ENCODE measurements at regions not wholly inside any gene's neighbourhood (a gene's known extent, or its start where the extent isn't known, plus 50 kb on each side); places are given as distances from the start of the nearest gene placed in this dataset.

DNA sequence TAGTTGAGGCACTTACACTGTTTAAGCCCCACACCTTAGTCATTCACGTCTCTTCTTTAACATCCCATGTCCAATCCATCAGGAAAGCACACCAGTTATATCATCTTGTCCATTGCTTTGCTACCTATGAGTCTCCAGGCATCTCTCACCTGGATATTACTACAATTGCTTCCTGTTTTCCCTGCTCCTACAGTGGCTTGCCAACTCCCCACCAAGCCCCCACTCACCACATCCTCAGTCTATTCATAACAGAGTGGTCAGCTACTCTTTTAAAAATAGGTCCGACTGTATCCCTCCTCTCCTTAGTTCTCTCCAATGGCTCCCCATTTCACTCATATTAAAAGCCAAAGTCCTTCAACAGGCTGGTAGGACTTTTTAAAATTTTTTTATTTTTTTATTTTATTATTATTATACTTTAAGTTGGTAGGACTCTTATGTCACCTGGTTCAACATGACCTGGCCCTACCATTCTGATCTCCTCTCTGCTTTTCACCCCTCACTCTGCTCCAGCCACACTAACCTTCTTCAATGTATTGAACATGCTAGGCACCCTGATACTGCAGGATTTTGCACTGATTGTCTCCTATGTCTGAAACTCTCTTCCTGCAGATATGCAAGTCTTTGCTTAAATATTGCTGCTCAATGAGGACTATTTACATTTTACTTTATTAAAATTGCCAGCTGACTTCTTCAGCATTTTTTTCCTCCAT is 253.2 kb downstream of the CYRIA start:
- ATAC-seq (replicated peaks in 6 of 8): no peak
- 17 to 100% (median 74%) methylated on average over 1 to 2 of the region's 2 CpGs; no CpG with 5 or more reads in 2 of the 10 experiments for WGBS, 10 experiments

DNA sequence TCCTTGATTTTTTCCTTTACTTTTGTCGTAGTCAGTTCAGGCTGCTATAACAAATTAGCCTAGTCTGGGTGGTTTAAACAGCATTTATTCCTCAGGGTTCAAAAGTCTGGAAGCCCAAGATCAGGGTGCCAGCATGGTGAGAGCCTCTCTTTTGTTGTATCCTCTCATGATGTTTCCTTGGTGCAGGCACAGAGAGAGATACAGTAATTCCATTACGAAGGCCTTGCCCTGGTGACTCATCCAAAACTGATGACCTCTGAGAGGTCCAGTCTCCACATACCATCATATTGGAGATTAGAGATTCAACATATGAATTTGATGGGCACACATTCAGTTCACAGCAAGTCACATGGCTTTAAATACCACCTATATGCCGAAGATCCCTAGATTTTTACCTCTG is 253.8 kb downstream of the CYRIA start:
- Histone ChIP-seq H3K4me1 (replicated peaks in 1 of 2) (peaks cover 8 to 16% of the 10 kb centered on the region in 2 donors), H3K4me3 (no peak overlapping the region), H3K27ac (no peak overlapping the region)
- ATAC-seq (replicated peaks in 6 of 8): no peak
- in situ Hi-C loops (cut with MboI; ENCODE audit: low pct_unique_long_range_greater_than_20kb in 2 of 9, low sequenced_read_pairs in 9 of 9, unreplicated experiment in 9 of 9): no loop called here
- WGBS, 10 experiments: 0 to 100% (median 93%) methylated on average over 1 to 3 of the region's 3 CpGs; no CpG with 5 or more reads in 3 of the 10 experiments

More for the DNA sequence above, 253.2 kb downstream of the CYRIA start:
- in situ Hi-C loops (cut with MboI; ENCODE audit: low pct_unique_long_range_greater_than_20kb in 2 of 9, low sequenced_read_pairs in 9 of 9, unreplicated experiment in 9 of 9): no loop called here
- no peak overlapping the region for H3K4me3 ChIP-seq
- no peak overlapping the region for H3K27ac ChIP-seq
- peaks cover 3 to 12% of the 10 kb centered on the region in 2 donors for H3K4me1 ChIP-seq (replicated peaks in 1 of 2)

DNA sequence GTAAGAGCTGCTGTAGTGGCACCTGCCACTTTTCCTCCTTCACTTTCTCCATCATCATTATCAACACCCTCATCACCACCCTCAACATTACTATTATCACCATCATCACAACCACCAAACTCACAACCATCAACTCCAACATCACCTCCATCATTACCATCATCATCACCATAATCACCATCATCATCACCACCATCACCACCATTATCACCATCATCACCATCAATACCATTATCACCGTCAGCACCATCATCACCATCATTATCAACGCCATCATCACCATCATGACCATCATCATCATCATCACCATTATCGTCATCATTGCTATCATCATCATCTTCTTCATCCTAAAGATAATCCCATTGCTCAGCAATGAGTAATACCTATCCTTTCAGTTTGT is 255.8 kb downstream of the CYRIA start:
- ATAC-seq (replicated peaks in 6 of 8): no peak
- Histone ChIP-seq H3K4me3 (no peak overlapping the region), H3K4me1 (replicated peaks in 1 of 2) (peaks cover 20 to 27% of the 10 kb centered on the region in 2 donors), H3K27ac (no peak overlapping the region)
- WGBS, 10 experiments: 0 to 100% (median 88%) methylated on average over 1 to 3 of the region's 3 CpGs
- in situ Hi-C loops (cut with MboI; ENCODE audit: low pct_unique_long_range_greater_than_20kb in 2 of 9, low sequenced_read_pairs in 9 of 9, unreplicated experiment in 9 of 9): no loop called here

DNA sequence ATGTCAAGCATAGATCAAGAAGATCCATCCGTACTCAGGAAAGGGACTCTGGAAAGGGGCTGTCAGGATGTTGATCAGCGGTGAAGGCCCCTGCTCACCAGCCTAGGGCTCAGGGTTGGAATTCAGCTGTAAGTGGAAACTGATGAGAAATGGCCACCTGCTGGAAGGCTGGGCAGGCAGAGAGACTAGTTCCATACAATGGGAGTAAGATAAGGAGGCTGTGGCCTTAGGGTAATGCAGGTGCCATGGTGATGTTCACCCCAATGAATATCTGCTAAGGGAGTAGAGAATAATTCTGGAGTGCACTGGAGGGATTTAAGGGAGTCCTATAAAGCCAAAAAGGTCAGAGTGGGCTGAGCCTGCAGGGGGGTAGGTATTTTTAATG is 256.6 kb downstream of the CYRIA start:
- no peak overlapping the region for H3K4me3 ChIP-seq
- WGBS, 10 experiments: 93 to 94% methylated on average over 2 of the region's 2 CpGs; no CpG with 5 or more reads in 8 of the 10 experiments
- ATAC-seq (replicated peaks in 6 of 8): no peak
- H3K27ac ChIP-seq: no peak overlapping the region
- H3K4me1 ChIP-seq (replicated peaks in 1 of 2): peaks cover 20 to 27% of the 10 kb centered on the region in 2 donors
- in situ Hi-C loops (cut with MboI; ENCODE audit: low pct_unique_long_range_greater_than_20kb in 2 of 9, low sequenced_read_pairs in 9 of 9, unreplicated experiment in 9 of 9): no loop called here

DNA sequence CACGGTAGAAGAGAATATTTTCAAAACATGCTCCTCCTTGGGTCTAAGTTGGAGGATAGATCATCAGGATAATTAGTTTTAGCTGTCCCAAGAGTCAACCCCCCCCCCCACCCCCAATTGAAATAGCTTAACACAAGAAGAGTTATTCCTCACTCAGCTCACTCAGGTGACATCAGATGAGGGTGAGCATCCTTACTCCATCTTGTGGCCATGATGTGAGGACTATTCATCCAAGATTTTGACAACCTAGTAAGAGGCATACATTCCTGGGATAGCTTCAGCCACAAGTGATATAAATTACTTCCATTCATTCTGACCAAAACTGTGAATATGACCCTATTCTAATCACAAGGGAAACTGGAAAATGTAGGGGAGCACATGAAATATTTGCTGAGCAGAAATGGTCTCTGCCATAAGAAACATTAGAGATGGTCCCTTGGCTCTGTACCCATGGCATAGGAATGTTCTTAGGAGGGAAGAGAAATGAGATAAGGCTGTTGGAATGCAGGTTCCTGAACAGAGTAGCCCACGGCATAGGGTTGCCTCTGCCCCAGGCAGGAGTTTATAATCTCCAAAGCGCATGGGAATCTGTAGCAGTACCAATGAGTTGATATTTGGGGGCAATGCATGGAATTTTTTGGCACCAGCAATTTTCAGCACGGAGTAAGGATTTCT is 257.2 kb downstream of the CYRIA start:
- H3K4me3 ChIP-seq: no peak overlapping the region
- WGBS, 10 experiments: 0 to 94% (median 67%) methylated on average over 1 to 4 of the region's 4 CpGs; no CpG with 5 or more reads in 1 of the 10 experiments
- H3K27ac ChIP-seq: no peak overlapping the region
- ATAC-seq (replicated peaks in 6 of 8): no peak
- in situ Hi-C loops (cut with MboI; ENCODE audit: low pct_unique_long_range_greater_than_20kb in 2 of 9, low sequenced_read_pairs in 9 of 9, unreplicated experiment in 9 of 9): no loop called here
- H3K4me1 ChIP-seq (replicated peaks in 1 of 2): peaks cover 20 to 26% of the 10 kb centered on the region in 2 donors

DNA sequence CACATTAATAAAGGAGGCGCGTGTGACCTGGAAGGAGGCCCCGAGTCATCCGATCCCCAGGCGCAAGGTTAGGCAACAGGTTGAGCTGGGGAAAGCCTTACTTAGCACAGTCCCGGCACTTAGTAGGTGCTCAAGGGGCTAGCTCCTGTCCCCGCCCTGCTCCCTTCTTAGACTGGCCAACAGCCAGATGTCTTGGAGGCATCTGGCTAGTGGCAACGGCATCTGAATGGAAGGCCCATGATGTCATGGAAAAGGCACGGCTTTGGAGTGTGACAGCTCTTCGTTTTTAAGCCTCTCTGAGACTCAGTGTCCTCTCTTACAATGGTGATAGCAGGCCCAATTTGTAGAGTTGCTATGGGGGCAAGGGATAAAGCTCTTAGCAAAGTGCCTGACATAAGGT is 258.3 kb downstream of the CYRIA start:
- in situ Hi-C loops (cut with MboI; ENCODE audit: low pct_unique_long_range_greater_than_20kb in 2 of 9, low sequenced_read_pairs in 9 of 9, unreplicated experiment in 9 of 9): no loop called here
- no peak overlapping the region for H3K27ac ChIP-seq
- 23 to 100% (median 32%) methylated on average over 1 to 10 of the region's 10 CpGs; no CpG with 5 or more reads in 6 of the 10 experiments for WGBS, 10 experiments
- peaks cover 18 to 25% of the 10 kb centered on the region in 2 donors for H3K4me1 ChIP-seq (replicated peaks in 1 of 2)
- H3K4me3 ChIP-seq: no peak overlapping the region
- peak in 5 of 8 experiments; percentile 24 to 71 (median 67) for ATAC-seq (replicated peaks in 6 of 8)

DNA sequence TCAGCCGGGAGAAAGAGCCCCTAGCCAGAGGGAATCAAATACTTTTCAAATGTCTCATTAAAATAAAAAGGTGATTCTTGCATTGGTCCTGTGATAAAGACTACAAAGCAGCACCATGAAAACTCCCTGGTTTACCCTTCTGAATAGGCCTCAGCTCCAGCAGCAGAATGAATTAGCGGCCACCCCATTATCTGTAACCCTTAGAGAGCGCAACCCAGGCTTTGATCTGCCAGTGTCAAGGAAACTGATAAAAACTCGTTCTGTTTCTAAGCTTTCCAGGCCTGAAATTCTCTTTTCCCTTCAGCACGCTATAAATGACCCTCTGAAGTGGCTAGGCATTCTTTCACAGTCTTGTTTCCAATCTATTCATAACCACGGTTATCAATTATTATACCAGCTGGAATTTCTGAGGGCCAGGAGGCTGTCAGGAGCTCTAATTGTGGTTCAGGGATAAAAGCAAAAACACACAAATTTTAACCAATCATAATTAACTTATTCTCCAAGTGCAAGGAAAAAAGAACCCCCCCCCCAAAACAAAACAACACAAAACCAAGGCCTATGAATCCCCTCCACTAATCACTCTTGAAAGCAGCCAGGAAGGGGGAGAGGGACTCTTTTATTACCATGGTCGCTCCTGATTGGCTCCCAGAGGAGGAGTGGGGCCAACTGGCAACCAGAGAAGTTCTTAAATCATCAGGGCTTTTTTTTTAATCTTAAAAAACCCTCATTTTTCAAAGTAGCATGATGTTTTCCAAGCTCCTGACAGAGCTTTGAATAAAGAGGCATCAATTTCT is 258.9 kb downstream of the CYRIA start:
- Histone ChIP-seq H3K4me1 (replicated peaks in 1 of 2) (peaks cover 18 to 25% of the 10 kb centered on the region in 2 donors), H3K27ac (no peak overlapping the region), H3K4me3 (no peak overlapping the region)
- WGBS, 10 experiments: 0 to 24% (median 8%) methylated on average over 1 to 7 of the region's 7 CpGs
- in situ Hi-C loops (cut with MboI; ENCODE audit: low pct_unique_long_range_greater_than_20kb in 2 of 9, low sequenced_read_pairs in 9 of 9, unreplicated experiment in 9 of 9): no loop called here
- peak in 5 of 8 experiments; percentile 60 to 79 (median 69) for ATAC-seq (replicated peaks in 6 of 8)

DNA sequence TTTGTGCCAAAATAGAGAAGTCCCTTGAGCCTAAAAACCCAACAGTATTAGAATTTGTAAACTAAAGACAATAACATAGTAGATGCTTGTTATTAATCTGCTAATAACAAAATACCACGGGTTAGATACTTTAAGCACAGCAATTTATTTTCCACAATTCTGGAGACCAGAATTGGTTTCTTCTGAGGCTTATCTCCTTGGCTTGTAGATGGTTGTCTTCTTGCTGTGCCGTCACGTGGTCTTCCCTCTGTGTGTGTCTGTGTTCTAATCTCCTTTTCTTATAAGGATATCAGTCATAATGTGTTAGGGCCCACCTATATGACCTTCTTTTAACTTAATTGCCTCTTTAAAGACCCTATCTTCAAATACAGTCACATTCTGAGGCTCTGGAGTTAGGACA is 260.1 kb downstream of the CYRIA start:
- in situ Hi-C loops (cut with MboI; ENCODE audit: low pct_unique_long_range_greater_than_20kb in 2 of 9, low sequenced_read_pairs in 9 of 9, unreplicated experiment in 9 of 9): no loop called here
- 0 to 95% (median 50%) methylated on average over 1 to 3 of the region's 3 CpGs; no CpG with 5 or more reads in 2 of the 10 experiments for WGBS, 10 experiments
- no peak overlapping the region for H3K4me3 ChIP-seq
- peaks cover 18 to 25% of the 10 kb centered on the region in 2 donors for H3K4me1 ChIP-seq (replicated peaks in 1 of 2)
- no peak for ATAC-seq (replicated peaks in 6 of 8)
- H3K27ac ChIP-seq: no peak overlapping the region

DNA sequence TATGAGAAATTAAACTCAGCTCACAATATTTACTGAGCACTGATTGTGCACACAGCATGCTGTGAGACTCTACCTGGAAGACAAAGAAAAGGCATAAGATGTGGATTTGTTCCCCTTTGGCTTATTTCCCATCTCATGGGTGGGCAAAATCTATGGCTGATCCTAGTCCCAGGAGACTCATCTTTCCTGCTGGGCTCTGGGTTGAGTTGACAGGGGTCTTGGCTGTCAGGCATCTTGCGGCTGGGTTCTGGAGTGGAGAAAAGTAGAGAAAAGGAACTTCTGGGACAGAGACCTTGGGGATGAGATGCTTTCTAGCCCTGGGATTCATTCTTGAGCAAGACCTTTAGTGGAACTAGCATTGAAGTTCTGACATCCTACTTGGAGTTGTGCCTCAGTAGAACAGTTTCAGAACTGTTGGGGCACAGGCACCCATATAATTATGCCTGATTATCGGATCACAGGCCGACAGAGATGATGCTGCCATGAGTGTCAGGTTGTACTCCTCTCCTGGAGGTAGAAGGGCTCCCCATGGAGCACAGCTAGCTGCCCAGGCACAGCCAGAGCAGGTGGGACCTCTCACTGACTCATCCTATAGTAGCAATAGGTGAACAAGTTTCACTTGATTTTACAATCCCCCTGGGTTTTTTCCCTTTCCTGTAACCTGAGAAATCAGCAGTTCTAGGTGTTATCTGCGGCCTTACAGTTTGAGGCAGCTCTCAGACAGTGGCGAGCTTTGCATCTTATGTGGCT is 260.9 kb downstream of the CYRIA start:
- in situ Hi-C loops (cut with MboI; ENCODE audit: low pct_unique_long_range_greater_than_20kb in 2 of 9, low sequenced_read_pairs in 9 of 9, unreplicated experiment in 9 of 9): no loop called here
- no peak overlapping the region for H3K27ac ChIP-seq
- WGBS, 10 experiments: 0 to 100% (median 81%) methylated on average over 1 to 5 of the region's 5 CpGs; no CpG with 5 or more reads in 4 of the 10 experiments
- no peak for ATAC-seq (replicated peaks in 6 of 8)
- no peak overlapping the region for H3K4me3 ChIP-seq
- peaks cover 18 to 25% of the 10 kb centered on the region in 2 donors for H3K4me1 ChIP-seq (replicated peaks in 1 of 2)

DNA sequence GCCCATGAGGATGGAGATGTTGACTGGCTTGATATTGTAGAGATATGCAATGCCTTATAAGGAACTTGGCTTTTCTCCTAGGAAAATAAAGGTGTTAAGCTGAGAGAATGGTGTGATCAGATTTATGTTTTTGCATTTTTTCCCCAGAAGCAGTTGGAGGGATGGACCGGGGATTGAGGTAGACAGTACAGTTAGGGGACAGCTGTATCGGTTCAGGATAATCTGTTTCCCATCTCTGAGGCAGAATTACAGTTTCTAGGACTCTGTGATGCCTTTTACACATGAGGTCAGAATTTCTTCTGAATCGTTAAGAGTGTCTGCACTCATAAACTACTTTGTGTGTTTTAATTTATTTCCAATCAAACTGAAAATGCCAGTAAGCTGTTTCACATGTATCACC is 261.5 kb downstream of the CYRIA start:
- Histone ChIP-seq H3K27ac (no peak overlapping the region), H3K4me3 (no peak overlapping the region), H3K4me1 (replicated peaks in 1 of 2) (peaks cover 18 to 25% of the 10 kb centered on the region in 2 donors)
- in situ Hi-C loops (cut with MboI; ENCODE audit: low pct_unique_long_range_greater_than_20kb in 2 of 9, low sequenced_read_pairs in 9 of 9, unreplicated experiment in 9 of 9): no loop called here
- 0 to 100% (median 80%) methylated on average over 1 to 3 of the region's 3 CpGs; no CpG with 5 or more reads in 1 of the 10 experiments for WGBS, 10 experiments
- ATAC-seq (replicated peaks in 6 of 8): no peak

DNA sequence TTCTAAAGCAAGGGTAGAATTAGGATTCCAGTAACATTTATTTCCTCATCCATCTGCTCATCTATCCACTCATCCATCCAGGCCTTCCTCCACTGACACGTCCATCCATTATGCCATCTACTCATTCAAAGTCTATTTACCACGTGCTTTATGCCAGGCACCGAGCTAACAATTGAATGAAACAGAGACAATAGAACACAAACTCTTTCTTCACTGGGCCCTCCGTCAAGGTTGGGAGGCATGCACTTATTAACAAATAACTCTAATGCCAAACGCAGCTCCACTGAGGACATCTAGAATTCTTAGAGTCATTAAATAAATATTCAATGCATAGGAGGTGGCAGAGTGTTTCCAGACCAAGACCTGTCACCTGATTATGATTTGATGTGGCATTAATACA is 262.7 kb downstream of the CYRIA start:
- in situ Hi-C loops (cut with MboI; ENCODE audit: low pct_unique_long_range_greater_than_20kb in 2 of 9, low sequenced_read_pairs in 9 of 9, unreplicated experiment in 9 of 9): no loop called here
- WGBS, 10 experiments: 0 to 60% (median 20%) methylated on average over 1 to 5 of the region's 5 CpGs
- Histone ChIP-seq H3K27ac (no peak overlapping the region), H3K4me1 (replicated peaks in 1 of 2) (peaks cover 18 to 24% of the 10 kb centered on the region in 2 donors), H3K4me3 (no peak overlapping the region)
- no peak for ATAC-seq (replicated peaks in 6 of 8)

DNA sequence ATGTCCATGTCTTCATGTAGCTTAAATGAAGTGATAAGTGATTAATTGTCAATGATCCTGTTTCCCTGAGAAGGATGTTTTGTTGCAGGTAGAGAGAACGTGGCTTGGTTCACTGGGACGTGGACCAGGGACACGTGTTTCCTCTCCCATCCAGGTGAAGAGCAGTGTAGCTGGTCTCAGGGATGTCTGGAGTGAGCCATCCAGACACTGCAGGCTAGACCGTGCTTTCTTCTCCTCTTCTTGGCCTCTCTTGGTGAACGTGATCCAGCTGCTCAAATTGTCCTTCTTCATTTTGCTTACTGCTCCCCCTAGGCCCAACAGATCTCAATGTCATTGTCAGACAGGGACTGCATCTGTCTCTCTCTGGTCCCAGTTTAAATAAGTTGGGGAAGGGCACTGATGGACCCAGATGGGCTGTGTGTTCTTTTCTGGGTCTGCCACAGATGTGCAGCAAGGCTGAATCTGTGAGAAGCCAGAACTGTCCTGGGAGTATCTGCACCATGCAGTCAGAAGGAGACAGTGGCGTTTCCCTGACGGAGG is 263.8 kb downstream of the CYRIA start:
- Histone ChIP-seq H3K4me3 (no peak overlapping the region), H3K27ac (no peak overlapping the region), H3K4me1 (replicated peaks in 1 of 2) (peaks cover 13 to 16% of the 10 kb centered on the region in 2 donors)
- ATAC-seq (replicated peaks in 6 of 8): no peak
- in situ Hi-C loops (cut with MboI; ENCODE audit: low pct_unique_long_range_greater_than_20kb in 2 of 9, low sequenced_read_pairs in 9 of 9, unreplicated experiment in 9 of 9): no loop called here
- 4 to 100% (median 78%) methylated on average over 1 to 7 of the region's 7 CpGs; no CpG with 5 or more reads in 2 of the 10 experiments for WGBS, 10 experiments

All from motor neuron (in vitro differentiated cells).